GM13976 (cell line): ENCODE measurements at regions not wholly inside any gene's neighbourhood (a gene's known extent, or its start where the extent isn't known, plus 50 kb on each side); places are given as distances from the start of the nearest gene placed in this dataset.

Source experiments
- DNase-seq: peaks from one replicate; pipeline ENCODE4 v3.0.0; 2012; ENCODE audit warnings: low spot score
- in situ Hi-C: fragments of 300-500 bp; cut with MboI; formaldehyde crosslinking; loops from one replicate; pipeline ENCODE4 v1.12.0; 2022; ENCODE audit warnings: low sequenced_read_pairs, mixed read lengths, inconsistent platforms; ENCODE audit not compliant: unreplicated experiment
- TF ChIP-seq, protein P1 (sequence below): IDR thresholded peaks from 2 replicates; pipeline ENCODE4 v1.5.1; 2012; ENCODE audit warnings: borderline replicate concordance, mild to moderate bottlenecking; ENCODE audit not compliant: insufficient read depth; ENCODE audit errors: extremely low read depth, missing control alignments, control extremely low read depth

DNA sequence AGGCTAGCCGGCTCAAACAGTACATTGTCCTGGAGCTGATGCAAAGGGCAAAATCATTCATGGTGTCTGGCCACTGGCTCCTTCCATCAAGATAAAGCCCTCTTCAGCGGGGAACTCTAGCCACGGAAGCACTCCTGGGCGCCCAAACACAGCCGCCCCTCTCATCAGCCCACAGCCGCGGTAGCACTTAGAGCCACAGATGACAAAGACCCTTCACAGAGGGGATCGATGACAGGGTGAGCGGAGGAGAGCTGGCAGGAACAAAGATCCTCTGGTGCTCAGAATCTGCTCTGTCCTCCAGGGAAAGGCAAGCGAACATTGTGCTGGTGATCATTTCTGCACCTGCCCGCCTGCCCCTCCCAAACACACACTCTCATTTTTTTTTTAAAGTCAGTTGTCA is 222.2 kb upstream of the NRP1 start:
- in situ Hi-C loops: no loop called here
- TF ChIP-seq, protein P1, sequence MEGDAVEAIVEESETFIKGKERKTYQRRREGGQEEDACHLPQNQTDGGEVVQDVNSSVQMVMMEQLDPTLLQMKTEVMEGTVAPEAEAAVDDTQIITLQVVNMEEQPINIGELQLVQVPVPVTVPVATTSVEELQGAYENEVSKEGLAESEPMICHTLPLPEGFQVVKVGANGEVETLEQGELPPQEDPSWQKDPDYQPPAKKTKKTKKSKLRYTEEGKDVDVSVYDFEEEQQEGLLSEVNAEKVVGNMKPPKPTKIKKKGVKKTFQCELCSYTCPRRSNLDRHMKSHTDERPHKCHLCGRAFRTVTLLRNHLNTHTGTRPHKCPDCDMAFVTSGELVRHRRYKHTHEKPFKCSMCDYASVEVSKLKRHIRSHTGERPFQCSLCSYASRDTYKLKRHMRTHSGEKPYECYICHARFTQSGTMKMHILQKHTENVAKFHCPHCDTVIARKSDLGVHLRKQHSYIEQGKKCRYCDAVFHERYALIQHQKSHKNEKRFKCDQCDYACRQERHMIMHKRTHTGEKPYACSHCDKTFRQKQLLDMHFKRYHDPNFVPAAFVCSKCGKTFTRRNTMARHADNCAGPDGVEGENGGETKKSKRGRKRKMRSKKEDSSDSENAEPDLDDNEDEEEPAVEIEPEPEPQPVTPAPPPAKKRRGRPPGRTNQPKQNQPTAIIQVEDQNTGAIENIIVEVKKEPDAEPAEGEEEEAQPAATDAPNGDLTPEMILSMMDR: no peak

DNA sequence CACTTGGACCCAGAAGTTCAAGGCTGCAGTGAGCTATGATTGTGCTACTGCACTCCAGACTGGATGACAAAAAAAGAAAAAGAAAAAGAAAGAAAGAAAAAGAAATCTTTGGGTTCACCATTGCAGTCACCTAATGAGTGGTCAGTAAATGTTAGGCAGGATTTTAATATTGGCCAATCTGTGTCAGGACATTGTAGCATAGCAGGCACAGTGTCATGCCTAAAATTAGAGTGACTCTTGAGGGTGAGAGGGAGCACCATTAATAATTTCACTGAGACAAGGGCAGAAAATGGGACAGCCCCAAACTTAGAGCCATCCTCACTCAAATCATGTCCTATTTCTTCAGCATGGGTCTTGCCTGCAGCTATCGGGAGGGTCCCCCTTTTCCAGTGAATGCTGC is 221.6 kb upstream of the NRP1 start:
- TF ChIP-seq, protein P1: no peak

More for the DNA sequence above, 222.2 kb upstream of the NRP1 start:
- no peak for DNase-seq

DNA sequence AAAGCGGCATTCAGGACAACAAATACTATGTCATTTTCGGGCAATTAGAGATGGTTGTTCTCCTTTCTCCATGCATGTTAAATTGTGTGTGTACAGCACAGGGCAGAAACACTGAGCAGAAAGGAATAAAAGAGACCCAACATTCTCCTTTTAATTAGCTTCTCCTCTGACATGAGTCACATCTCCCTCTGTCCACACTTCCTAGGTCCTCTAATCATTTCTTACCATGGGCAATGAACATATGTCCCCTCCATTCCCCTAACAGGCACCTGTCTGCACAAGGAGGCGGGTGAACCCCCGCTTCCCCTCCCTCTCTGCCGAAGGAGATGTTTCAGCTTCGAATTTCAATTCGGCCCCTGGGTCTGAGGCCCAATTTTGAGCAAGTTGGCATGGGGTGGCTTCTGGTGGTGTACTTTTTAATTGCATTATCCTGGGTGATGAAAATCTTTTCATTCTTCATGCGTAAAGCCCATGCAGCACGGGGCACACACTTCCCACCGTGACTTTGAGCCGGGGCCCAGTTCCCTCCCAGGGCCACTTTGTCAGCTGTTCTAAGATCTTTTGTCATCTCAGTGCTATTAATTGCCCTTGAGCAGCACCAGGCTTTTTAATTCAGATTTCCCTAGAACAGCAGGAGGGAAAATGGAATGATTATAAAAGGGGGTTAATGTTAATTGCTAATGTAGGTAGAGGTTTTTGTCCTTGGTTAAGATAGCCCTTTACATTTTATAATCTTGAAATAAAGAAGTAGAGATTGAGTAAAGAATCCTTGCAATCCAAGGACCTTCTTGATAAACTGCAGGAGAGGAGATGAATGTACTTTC is 219.5 kb upstream of the NRP1 start:
- DNase-seq: no peak
- in situ Hi-C loops: no loop called here
- TF ChIP-seq, protein P1: no peak

More for the DNA sequence above, 221.6 kb upstream of the NRP1 start:
- in situ Hi-C loops: no loop called here
- DNase-seq: no peak

DNA sequence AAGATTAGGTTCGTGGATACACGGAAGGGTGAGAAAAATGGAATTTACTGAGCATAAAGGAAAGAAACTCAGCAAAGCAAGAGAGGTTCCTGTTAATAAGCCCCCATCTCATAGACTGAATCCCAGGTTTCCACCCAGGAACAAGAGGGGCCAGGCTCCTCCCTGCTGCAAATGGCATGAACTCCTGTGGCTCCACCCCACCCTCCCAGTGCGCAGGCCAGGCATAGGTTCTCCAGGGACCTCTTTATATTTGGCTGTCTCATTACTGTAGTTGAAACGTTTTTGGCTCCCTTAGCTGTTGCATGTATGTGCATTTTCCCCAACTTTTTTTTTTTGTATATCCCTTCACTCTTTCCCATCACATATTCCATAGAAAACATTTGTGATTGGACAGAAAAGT is 217.8 kb upstream of the NRP1 start:
- no peak for DNase-seq
- TF ChIP-seq, protein P1: no peak
- in situ Hi-C loops: no loop called here

- DNase-seq: no peak
- TF ChIP-seq, protein P1: no peak
- in situ Hi-C loops: no loop called here
Observed at GRCh38 chr10:33550811-33551210, 216.3 kb upstream of the NRP1 start.

DNA sequence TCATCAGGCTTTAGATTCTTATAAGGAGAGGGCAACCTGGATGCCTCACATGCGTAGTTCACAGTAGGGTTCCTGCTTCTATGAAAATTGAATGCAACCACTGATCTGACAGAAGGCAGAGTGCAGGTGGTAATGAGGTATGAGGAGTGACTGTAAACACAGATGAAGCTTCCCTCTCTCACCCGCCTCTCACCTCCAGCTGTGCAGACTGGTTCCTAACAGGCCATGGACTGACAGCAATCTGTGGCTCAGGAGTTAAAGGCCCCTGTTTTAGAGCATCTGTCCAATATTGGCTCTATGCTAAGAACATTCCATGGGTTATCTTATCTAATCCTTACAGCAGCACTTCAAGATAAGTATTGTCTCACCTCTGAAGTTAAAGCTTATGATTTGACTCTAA is 213.5 kb upstream of the NRP1 start:
- no peak for DNase-seq
- TF ChIP-seq, protein P1: no peak
- in situ Hi-C loops: no loop called here
